ENCODE measurements at regions not wholly inside any gene's neighbourhood (a gene's known extent, or its start where the extent isn't known, plus 50 kb on each side); places are given as distances from the start of the nearest gene placed in this dataset.

DNA sequence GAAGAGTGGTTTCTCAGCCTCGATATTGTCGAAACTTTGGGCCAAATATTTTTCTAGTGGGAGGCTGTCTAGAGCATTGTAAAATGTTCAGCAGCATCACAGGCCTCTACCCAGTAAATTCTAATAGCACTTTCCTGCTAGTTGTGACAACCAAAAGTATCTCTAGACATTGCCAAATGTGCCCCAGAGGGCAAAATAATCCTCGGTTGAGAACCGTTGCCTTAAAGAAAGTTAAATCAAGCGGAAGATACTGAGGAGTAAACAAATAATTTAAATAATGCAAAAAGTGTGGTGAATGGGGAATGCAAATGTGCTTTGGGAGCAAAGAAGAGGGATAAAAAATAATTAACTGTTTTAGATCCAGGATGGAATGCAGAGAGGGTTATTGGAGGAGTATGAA, 106.4 kb upstream of the ASCC3 start:
- Histone ChIP-seq H4K20me1 (ENCODE audit: insufficient read depth, low read length, poor library complexity, severe bottlenecking) (no peaks in the 10 kb centered on the region), H3K4me1 (ENCODE audit: insufficient read depth, low read length, poor library complexity, severe bottlenecking) (no peaks in the 10 kb centered on the region), H3K79me2 (ENCODE audit: insufficient read depth, low read length) (no peaks in the 10 kb centered on the region), H3K9ac (ENCODE audit: low read depth, low read length, poor library complexity, severe bottlenecking) (no peak overlapping the region), H3K4me2 (ENCODE audit: low read depth, low read length, poor library complexity, severe bottlenecking) (no peak overlapping the region), H3K27me3 (ENCODE audit: insufficient read depth, low read length, poor library complexity, severe bottlenecking) (no peaks in the 10 kb centered on the region), H3K9me2 (replicated peaks; ENCODE audit: low read depth, low read length) (no peaks in the 10 kb centered on the region), H3F3A (ENCODE audit: low read depth) (no peaks in the 10 kb centered on the region), H3K9me3 (ENCODE audit: insufficient read depth, low read depth, low read length) (no peaks in the 10 kb centered on the region), H3K4me3 (ENCODE audit: low read length, poor library complexity, severe bottlenecking) (no peak overlapping the region), H2AFZ (ENCODE audit: low read length) (no peak overlapping the region), H3K36me3 (ENCODE audit: insufficient read depth, low read length) (no peaks in the 10 kb centered on the region)
- TF ChIP-seq EZH2phosphoT487 (IDR thresholded peaks at IDR 0.05; ENCODE audit: borderline replicate concordance): no peak
- TF ChIP-seq, protein P1, sequence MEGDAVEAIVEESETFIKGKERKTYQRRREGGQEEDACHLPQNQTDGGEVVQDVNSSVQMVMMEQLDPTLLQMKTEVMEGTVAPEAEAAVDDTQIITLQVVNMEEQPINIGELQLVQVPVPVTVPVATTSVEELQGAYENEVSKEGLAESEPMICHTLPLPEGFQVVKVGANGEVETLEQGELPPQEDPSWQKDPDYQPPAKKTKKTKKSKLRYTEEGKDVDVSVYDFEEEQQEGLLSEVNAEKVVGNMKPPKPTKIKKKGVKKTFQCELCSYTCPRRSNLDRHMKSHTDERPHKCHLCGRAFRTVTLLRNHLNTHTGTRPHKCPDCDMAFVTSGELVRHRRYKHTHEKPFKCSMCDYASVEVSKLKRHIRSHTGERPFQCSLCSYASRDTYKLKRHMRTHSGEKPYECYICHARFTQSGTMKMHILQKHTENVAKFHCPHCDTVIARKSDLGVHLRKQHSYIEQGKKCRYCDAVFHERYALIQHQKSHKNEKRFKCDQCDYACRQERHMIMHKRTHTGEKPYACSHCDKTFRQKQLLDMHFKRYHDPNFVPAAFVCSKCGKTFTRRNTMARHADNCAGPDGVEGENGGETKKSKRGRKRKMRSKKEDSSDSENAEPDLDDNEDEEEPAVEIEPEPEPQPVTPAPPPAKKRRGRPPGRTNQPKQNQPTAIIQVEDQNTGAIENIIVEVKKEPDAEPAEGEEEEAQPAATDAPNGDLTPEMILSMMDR (conservative IDR thresholded peaks at IDR 0.05; ENCODE audit: low read length): no peak

DNA sequence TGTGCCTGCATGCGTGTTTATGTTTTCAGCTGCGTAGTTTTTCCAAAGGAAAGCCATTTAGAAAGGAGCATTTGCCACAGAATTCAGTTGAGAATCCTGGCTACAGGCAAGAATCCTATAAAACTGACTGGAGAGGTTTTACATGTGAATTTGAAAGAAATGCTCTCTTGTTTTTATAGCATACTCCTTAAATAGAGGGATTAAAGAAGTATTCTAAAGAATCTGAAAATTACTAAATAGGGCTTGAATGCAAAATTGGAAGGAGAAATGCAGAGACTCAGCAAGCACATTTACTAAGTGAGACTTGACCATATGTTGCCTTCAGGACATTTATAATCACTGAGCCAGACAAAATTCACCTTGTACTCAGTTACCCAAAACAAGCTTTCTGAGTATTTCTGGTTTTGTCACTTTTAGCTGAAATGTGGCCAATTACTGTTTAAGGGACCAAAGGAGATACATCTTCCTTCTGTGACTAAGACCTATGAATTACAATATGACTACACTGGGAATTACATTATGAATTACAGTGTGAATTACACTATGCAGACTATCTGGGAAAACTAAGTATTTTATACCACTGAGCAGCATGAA, 107.4 kb upstream of the ASCC3 start:
- Histone ChIP-seq H2AFZ (ENCODE audit: low read length) (no peak overlapping the region), H3K9ac (ENCODE audit: low read depth, low read length, poor library complexity, severe bottlenecking) (no peak overlapping the region), H3K9me3 (ENCODE audit: insufficient read depth, low read depth, low read length) (no peaks in the 10 kb centered on the region), H3K4me1 (ENCODE audit: insufficient read depth, low read length, poor library complexity, severe bottlenecking) (no peaks in the 10 kb centered on the region), H3K9me2 (replicated peaks; ENCODE audit: low read depth, low read length) (no peaks in the 10 kb centered on the region), H4K20me1 (ENCODE audit: insufficient read depth, low read length, poor library complexity, severe bottlenecking) (no peaks in the 10 kb centered on the region), H3K4me2 (ENCODE audit: low read depth, low read length, poor library complexity, severe bottlenecking) (no peak overlapping the region), H3K4me3 (ENCODE audit: low read length, poor library complexity, severe bottlenecking) (no peak overlapping the region), H3K27me3 (ENCODE audit: insufficient read depth, low read length, poor library complexity, severe bottlenecking) (no peaks in the 10 kb centered on the region), H3F3A (ENCODE audit: low read depth) (no peaks in the 10 kb centered on the region), H3K36me3 (ENCODE audit: insufficient read depth, low read length) (no peaks in the 10 kb centered on the region), H3K79me2 (ENCODE audit: insufficient read depth, low read length) (no peaks in the 10 kb centered on the region)
- TF ChIP-seq, protein P1 (conservative IDR thresholded peaks at IDR 0.05; ENCODE audit: low read length): no peak
- no peak for TF ChIP-seq EZH2phosphoT487 (IDR thresholded peaks at IDR 0.05; ENCODE audit: borderline replicate concordance)

DNA sequence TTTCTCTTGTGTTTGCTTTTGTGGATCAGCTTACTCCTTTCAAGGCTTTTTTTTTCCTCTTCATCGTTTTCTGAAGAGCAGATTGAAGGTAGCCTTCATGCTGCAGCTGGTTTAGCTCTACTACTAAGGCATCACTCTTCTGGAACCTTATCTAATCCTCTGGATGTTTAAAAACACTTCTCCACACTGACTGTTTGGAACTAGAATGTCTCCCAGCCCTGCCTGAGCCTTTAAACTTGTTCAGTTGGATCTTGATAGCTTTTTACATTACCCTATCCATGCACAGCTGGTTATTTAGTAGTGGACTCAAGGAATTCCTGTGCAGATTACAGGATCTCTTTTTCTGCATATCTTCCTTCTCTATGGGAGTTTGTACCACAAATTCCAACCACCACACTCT, 108.9 kb upstream of the ASCC3 start:
- Histone ChIP-seq H2AFZ (ENCODE audit: low read length) (no peak overlapping the region), H3K4me3 (ENCODE audit: low read length, poor library complexity, severe bottlenecking) (no peak overlapping the region), H3K9me2 (replicated peaks; ENCODE audit: low read depth, low read length) (no peaks in the 10 kb centered on the region), H3F3A (ENCODE audit: low read depth) (no peaks in the 10 kb centered on the region), H3K79me2 (ENCODE audit: insufficient read depth, low read length) (no peaks in the 10 kb centered on the region), H3K36me3 (ENCODE audit: insufficient read depth, low read length) (no peaks in the 10 kb centered on the region), H4K20me1 (ENCODE audit: insufficient read depth, low read length, poor library complexity, severe bottlenecking) (no peaks in the 10 kb centered on the region), H3K9me3 (ENCODE audit: insufficient read depth, low read depth, low read length) (no peaks in the 10 kb centered on the region), H3K4me1 (ENCODE audit: insufficient read depth, low read length, poor library complexity, severe bottlenecking) (no peaks in the 10 kb centered on the region), H3K4me2 (ENCODE audit: low read depth, low read length, poor library complexity, severe bottlenecking) (no peak overlapping the region), H3K27me3 (ENCODE audit: insufficient read depth, low read length, poor library complexity, severe bottlenecking) (no peaks in the 10 kb centered on the region), H3K9ac (ENCODE audit: low read depth, low read length, poor library complexity, severe bottlenecking) (no peak overlapping the region)
- TF ChIP-seq, protein P1 (conservative IDR thresholded peaks at IDR 0.05; ENCODE audit: low read length): no peak
- TF ChIP-seq EZH2phosphoT487 (IDR thresholded peaks at IDR 0.05; ENCODE audit: borderline replicate concordance): no peak

All from Loucy (cell line).